Activated CD8-positive, alpha-beta T cell treated with anti-CD3 and anti-CD28 coated beads for 36 hours (primary cell): ENCODE measurements at regions not wholly inside any gene's neighbourhood (a gene's known extent, or its start where the extent isn't known, plus 50 kb on each side); places are given as distances from the start of the nearest gene placed in this dataset.

ENCODE experiments used
- ATAC-seq: fragments of 200-7000 bp; cut with Tn5 transposase; one replicate; pipeline ENCODE4 v1.10.0; 2021; ENCODE audit warnings: mild to moderate bottlenecking, moderate library complexity
- CTCF ChIA-PET: fragments of 350-600 bp; sonication (Branson Sonifier 250); formaldehyde crosslinking; loops from one replicate; lab custom pipeline; 2021; ENCODE audit warnings: antibody characterized with exemption; lab: Charles Lee
- POLR2A ChIA-PET: fragments of 350-600 bp; sonication (Branson Sonifier 250); formaldehyde crosslinking; loops from one replicate; lab custom pipeline; 2021; ENCODE audit warnings: antibody characterized with exemption; lab: Charles Lee
- DNase-seq: peaks from one replicate; pipeline ENCODE4 v3.0.0-alpha.2; 2020
- H3K27ac Mint-ChIP-seq: one replicate; pipeline ENCODE4 v1.8.0; 2021; ENCODE audit warnings: mild to moderate bottlenecking, mixed read lengths
- H3K27me3 Mint-ChIP-seq: one replicate; pipeline ENCODE4 v1.8.0; 2021; ENCODE audit warnings: mixed read lengths
- H3K36me3 Mint-ChIP-seq: one replicate; pipeline ENCODE4 v1.8.0; 2021; ENCODE audit warnings: low read depth, mixed read lengths
- H3K4me1 Mint-ChIP-seq: one replicate; pipeline ENCODE4 v1.8.0; 2021; ENCODE audit warnings: low read depth, mixed read lengths
- H3K4me3 Mint-ChIP-seq: one replicate; pipeline ENCODE4 v1.8.0; 2021; ENCODE audit warnings: mild to moderate bottlenecking, moderate library complexity, mixed read lengths
- H3K9me3 Mint-ChIP-seq: one replicate; pipeline ENCODE4 v1.8.0; 2021; ENCODE audit warnings: mixed read lengths
- CTCF ChIP-seq: fragments of 200-600 bp; IDR thresholded peaks from one replicate; pipeline ENCODE4 v1.8.0; 2022; ENCODE audit warnings: antibody characterized with exemption, mild to moderate bottlenecking
- intact Hi-C: fragments of 100-400 bp; cut with micrococcal nuclease; formaldehyde crosslinking; loops from one replicate; pipeline ENCODE4 v1.10.0; 2022

DNA sequence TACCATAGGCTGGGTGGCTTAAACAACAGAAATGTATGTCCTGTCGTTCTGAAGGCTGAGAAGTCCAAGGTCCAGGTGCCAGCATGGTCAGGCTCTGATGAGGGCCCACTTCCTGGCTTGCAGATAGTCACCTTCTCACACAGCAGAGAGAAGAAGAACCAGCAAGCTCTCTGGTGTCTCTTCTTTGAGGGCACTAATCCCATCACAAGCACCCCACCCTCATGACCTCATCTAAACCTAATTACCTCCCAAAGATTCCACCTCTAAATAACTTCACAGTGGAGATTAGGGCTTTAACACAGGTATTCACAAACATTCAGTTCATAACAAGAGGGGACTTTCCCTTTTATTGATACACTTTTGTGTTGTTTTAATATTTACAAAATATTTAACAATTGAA, 61.1 kb downstream of the RIN2 start:
- no peak for TF ChIP-seq CTCF
- Mint-ChIP-seq H3K9me3 (peaks cover 6% of the 10 kb centered on the region), H3K4me1 (peaks cover 4% of the 10 kb centered on the region), H3K27me3 (peaks cover 4% of the 10 kb centered on the region), H3K4me3 (no peak overlapping the region), H3K36me3 (no peaks in the 10 kb centered on the region), H3K27ac (no peak overlapping the region)
- CTCF ChIA-PET: no interaction called here
- intact Hi-C loops: no loop called here
- ATAC-seq: no peak
- POLR2A ChIA-PET: no interaction called here
- no peak for DNase-seq

GRCh38 chr20:19820555-19821211, 62.6 kb downstream of the RIN2 start:
- Mint-ChIP-seq H3K36me3 (no peaks in the 10 kb centered on the region), H3K9me3 (peaks cover 6% of the 10 kb centered on the region), H3K27ac (no peak overlapping the region), H3K4me3 (no peak overlapping the region), H3K27me3 (peaks cover 2% of the 10 kb centered on the region), H3K4me1 (no peaks in the 10 kb centered on the region)
- intact Hi-C loops: no loop called here
- no peak for TF ChIP-seq CTCF
- ChIA-PET POLR2A (no interaction called here), CTCF (no interaction called here)
- ATAC-seq: no peak
- DNase-seq: no peak

DNA sequence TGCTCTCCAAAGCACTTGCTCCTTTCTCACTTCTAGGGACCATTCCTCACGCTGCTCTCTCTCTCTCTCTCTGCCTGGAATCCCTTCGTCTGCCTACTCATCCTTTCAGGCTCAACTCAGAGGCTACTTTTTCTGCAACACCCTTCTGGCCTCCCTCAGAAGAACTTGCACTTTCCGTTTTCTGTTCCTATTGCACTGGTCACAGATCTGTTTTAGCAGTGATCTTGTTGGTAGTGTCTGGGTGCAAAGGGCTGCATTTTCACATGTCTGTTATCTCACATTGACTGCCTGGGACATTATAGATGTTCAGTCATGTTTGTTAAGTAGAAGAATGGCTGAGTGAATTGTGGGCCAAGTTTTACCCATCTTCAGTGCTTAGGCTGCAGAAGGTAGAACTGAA, 63.5 kb downstream of the RIN2 start:
- CTCF ChIA-PET: no interaction called here
- Mint-ChIP-seq H3K27ac (no peak overlapping the region), H3K4me3 (no peak overlapping the region), H3K4me1 (no peaks in the 10 kb centered on the region), H3K36me3 (no peaks in the 10 kb centered on the region), H3K27me3 (peaks cover 2% of the 10 kb centered on the region), H3K9me3 (peaks cover 6% of the 10 kb centered on the region)
- intact Hi-C loops: no loop called here
- ATAC-seq (no peak), DNase-seq (no peak)
- POLR2A ChIA-PET: no interaction called here
- no peak for TF ChIP-seq CTCF

DNA sequence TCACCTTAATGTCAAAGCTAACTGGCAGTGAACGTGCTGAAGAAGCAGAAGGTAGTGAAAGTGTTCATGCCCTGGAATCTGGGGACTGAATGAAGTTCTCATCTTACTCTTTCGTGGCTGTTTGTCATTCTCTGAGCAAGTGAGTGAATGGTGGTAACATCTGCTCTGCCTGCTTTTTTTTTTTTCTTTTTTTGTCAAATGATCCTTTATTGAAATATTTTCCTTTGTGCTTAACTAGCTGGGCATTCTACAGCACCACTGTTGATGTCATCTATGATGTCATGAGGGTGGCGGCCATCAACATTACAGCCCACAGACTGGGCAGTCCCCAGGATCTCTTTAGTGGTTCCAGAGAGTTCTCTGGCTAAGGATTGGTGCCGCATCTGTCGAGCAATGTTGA, 65.2 kb downstream of the RIN2 start:
- no peak overlapping the region for H3K27ac Mint-ChIP-seq
- intact Hi-C loops: no loop called here
- peaks cover 6% of the 10 kb centered on the region for H3K9me3 Mint-ChIP-seq
- H3K4me3 Mint-ChIP-seq: no peak overlapping the region
- TF ChIP-seq CTCF: no peak
- ChIA-PET POLR2A (no interaction called here), CTCF (no interaction called here)
- DNase-seq (no peak), ATAC-seq (no peak)
- H3K27me3 Mint-ChIP-seq: peaks cover 2% of the 10 kb centered on the region
- no peaks in the 10 kb centered on the region for H3K36me3 Mint-ChIP-seq
- peaks cover 5% of the 10 kb centered on the region for H3K4me1 Mint-ChIP-seq

DNA sequence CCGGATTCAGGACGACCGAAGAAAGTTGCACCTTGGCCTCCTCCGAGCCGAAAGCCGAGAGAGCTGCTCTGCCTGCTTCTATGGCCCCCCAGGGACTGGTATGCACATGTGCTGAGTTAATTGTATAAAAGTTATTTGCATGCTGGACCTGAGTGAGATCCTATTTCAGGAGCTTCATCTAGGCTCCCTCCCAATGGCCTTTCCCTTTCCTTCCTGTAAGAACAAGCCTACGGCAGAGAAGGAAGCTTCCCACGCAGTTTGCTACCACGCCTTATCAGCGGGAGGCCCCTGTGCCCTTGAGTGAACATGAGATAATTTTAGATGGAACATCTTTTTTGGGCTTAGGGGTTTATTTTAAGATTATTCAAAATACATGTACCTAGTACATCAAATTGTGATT, 65.9 kb downstream of the RIN2 start:
- Mint-ChIP-seq H3K4me1 (peaks cover 12% of the 10 kb centered on the region), H3K9me3 (peaks cover 2% of the 10 kb centered on the region), H3K27ac (no peak overlapping the region), H3K36me3 (no peaks in the 10 kb centered on the region), H3K4me3 (no peak overlapping the region), H3K27me3 (peaks cover 2% of the 10 kb centered on the region)
- intact Hi-C loops: no loop called here
- ATAC-seq: no peak
- TF ChIP-seq CTCF: no peak
- ChIA-PET CTCF (no interaction called here), POLR2A (no interaction called here)
- no peak for DNase-seq
